HFF-Myc (cell line): ENCODE measurements at regions not wholly inside any gene's neighbourhood (a gene's known extent, or its start where the extent isn't known, plus 50 kb on each side); places are given as distances from the start of the nearest gene placed in this dataset.

ENCODE experiments used
- DNase-seq: peaks from one replicate; pipeline ENCODE4 v3.0.0-alpha.2; 2011; ENCODE audit warnings: low read depth; ENCODE audit errors: extremely low read depth
- H3K4me3 ChIP-seq: replicated peaks from 2 replicates; pipeline ENCODE4 v1.5.1; 2011; ENCODE audit warnings: low read depth, mild to moderate bottlenecking, control low read depth, low read length
- TF ChIP-seq, protein P1 (sequence below): IDR thresholded peaks from 2 replicates; pipeline ENCODE4 v1.5.1; 2012; ENCODE audit warnings: mild to moderate bottlenecking, low read depth, low read length, control low read depth; ENCODE audit errors: missing control alignments

DNA sequence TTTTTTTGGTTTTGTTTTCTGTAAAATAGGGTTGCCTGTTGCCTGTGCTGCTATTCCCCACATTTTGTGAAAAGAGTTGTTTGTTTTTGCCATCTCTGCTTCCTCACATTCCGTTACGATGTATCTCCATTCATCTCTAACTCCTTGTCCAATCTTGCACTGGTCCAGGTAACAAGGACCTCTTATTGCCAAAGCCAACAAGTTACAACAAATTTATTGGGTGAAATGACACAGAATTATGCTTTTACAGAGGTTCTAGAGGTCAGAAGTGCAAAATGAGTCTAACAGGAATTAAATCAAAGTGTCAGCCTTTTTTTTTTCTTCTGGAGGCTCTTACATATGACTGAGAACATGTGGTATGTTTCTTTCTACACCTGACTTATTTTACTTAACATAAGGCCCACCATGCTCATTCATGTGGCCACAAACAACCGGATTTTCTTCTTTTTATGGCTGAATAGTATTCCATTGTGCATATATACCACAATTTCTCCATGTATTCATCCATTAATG lies 787.9 kb upstream of the B3GALT2 start:
- TF ChIP-seq, protein P1, sequence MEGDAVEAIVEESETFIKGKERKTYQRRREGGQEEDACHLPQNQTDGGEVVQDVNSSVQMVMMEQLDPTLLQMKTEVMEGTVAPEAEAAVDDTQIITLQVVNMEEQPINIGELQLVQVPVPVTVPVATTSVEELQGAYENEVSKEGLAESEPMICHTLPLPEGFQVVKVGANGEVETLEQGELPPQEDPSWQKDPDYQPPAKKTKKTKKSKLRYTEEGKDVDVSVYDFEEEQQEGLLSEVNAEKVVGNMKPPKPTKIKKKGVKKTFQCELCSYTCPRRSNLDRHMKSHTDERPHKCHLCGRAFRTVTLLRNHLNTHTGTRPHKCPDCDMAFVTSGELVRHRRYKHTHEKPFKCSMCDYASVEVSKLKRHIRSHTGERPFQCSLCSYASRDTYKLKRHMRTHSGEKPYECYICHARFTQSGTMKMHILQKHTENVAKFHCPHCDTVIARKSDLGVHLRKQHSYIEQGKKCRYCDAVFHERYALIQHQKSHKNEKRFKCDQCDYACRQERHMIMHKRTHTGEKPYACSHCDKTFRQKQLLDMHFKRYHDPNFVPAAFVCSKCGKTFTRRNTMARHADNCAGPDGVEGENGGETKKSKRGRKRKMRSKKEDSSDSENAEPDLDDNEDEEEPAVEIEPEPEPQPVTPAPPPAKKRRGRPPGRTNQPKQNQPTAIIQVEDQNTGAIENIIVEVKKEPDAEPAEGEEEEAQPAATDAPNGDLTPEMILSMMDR, result no peak
- no peak for DNase-seq
- H3K4me3 ChIP-seq, result no peak overlapping the region

DNA sequence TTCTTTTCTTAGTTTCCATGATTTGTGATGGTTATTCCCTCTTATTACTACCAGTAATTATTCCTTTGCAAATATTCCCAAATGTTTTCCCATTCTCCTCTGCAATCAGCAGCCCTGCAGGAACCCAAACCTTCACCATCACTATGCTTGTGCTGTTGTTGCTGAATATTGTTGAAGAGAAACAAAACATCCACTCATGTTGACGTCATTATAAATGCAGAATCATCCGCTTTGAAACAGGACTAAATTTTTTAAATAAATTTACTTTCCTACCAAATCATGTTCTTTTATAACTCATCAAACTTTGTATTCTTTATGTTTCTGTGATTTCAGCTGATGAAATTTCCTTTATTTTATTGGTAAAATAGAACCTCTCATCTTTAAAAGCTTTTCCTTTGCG lies 787.0 kb upstream of the B3GALT2 start:
- H3K4me3 ChIP-seq, result no peak overlapping the region
- TF ChIP-seq, protein P1, result no peak
- no peak for DNase-seq

DNA sequence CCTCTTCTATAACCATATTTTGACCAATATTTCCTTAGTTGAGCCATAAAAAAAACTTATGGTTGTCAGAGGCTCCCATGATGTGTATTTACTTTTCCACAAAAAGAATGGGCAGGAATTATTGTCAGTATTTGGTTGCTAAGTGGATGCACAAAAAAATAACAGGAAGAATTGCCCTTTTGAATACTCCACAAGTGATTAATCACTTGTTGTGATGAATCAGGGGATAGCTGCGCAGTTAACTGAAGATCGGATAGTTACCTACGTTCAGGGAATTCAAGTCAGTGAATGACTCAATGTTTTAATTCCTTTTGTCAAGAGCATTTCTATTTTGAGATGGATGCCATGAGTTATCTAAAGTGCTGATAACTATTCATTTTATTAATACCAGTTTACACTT lies 785.2 kb upstream of the B3GALT2 start:
- DNase-seq, result no peak
- TF ChIP-seq, protein P1, result no peak
- H3K4me3 ChIP-seq, result no peak overlapping the region

DNA sequence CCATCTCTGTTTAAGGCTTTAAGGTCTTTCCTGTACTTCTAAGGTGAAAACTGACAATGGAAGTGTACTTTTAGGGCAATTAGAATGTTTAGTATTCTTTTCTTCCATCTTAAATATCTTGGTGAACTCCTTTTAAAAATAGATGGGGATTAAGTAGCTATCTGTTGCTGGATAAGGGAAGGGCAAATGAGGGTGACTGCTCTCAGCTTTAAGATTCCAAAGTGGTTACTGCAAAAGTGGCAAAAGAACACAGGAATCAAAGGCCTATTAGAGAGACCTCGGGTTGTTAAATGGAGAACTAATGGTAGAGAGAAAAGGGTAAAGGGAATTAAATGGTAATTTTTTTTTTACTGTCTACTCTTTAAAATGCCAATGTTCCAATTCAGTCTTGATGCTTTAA lies 774.1 kb upstream of the B3GALT2 start:
- TF ChIP-seq, protein P1, result no peak
- no peak overlapping the region for H3K4me3 ChIP-seq
- no peak for DNase-seq

DNA sequence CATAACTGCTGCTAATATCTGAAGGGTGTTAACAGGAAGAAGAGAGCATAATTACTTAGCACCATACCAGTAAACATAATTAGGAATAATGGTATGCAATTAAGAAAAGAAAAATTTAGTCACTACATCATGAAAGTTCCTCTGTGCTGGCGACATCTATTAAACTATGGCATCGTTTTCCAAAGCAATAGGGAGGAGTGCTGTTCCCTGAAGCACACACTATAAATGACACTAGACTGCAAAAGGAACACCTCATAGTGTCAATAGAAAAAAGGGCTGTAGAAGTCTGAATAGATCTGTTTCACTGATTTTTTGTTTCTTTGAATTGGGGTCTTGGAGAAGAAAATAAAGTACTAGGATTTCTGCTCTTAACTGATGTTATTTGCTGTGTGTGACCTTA lies 773.6 kb upstream of the B3GALT2 start:
- no peak for DNase-seq

DNA sequence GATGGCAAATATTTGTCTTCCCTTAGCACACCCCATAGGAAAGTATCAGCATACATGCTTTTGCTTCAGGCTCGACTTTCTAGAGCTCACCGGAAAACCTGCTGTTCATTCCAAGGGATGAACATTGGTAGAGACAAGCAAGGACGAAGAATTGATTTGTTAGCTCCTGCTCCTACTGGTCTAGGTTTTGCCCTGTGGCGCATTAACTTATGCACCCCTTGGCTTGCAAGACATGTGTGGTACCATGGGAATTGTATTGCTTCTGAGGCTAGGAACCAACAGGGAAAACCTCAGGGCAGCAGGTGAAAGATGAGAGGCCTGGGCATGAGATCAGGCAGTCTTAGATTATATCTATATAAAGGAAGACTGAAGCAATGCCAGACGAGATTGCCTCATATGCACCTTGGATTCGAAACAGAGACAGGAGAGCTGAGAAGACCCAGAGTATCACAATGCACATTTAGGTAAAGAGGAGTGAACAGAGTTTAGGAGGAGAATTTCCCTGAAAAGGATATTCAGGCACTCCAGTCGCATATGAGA lies 771.2 kb upstream of the B3GALT2 start:
- TF ChIP-seq, protein P1, result no peak
- no peak overlapping the region for H3K4me3 ChIP-seq
- no peak for DNase-seq

More for the DNA sequence above, 773.6 kb upstream of the B3GALT2 start:
- H3K4me3 ChIP-seq, result no peak overlapping the region
- TF ChIP-seq, protein P1, result no peak
